GM12891 (cell line): ENCODE measurements at regions not wholly inside any gene's neighbourhood (a gene's known extent, or its start where the extent isn't known, plus 50 kb on each side); places are given as distances from the start of the nearest gene placed in this dataset.

Source experiments
- DNase-seq: peaks from one replicate; pipeline ENCODE4 v3.0.0; 2011; ENCODE audit warnings: low spot score; ENCODE audit not compliant: insufficient read length
- FAIRE-seq: peaks from 2 replicates; lab custom pipeline; 2011; peaks lifted over from hg19 to GRCh38; lab: Jason Lieb, UNC
- PAX5 ChIP-seq: IDR thresholded peaks from 2 replicates; pipeline ENCODE4 v1.6.1; 2011; ENCODE audit warnings: low read length, moderate library complexity, mild to moderate bottlenecking; ENCODE audit not compliant: insufficient read depth, severe bottlenecking
- POLR2A ChIP-seq: IDR thresholded peaks from 2 replicates; pipeline ENCODE4 v1.6.1; 2011; ENCODE audit warnings: low read depth, low read length, control low read depth
- POLR2AphosphoS5 ChIP-seq: IDR thresholded peaks from 2 replicates; pipeline ENCODE4 v1.6.1; 2011; ENCODE audit warnings: low read depth, low read length, control low read depth
- POU2F2 ChIP-seq: IDR thresholded peaks from 2 replicates; pipeline ENCODE4 v1.6.1; 2011; ENCODE audit warnings: low read depth, mild to moderate bottlenecking, control low read depth, low read length, moderate library complexity
- SPI1 ChIP-seq: IDR thresholded peaks from 2 replicates; pipeline ENCODE4 v1.6.1; 2011; ENCODE audit warnings: low read depth, low read length, control low read depth
- TAF1 ChIP-seq: IDR thresholded peaks from 2 replicates; pipeline ENCODE4 v1.6.1; 2011; ENCODE audit warnings: low read depth, low read length, control low read depth

DNA sequence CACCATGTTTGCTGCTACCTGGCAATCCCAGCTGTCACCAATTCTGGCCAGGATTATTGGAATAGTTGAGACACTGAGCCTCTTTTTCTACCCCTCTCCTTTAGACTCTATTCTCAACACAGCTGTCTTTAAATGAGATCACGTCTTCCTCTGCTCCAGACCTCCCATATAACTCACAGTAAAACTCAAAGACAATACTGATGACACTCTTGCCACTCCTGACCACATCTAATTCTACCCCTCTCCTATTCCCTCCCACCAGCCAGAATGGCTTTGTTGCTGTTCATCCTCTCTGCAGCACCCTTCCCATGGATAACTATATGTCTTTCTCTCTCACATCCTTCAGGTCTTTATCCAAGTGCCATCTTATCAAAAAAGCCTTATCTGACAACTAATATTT lies 188.6 kb upstream of the IL15 start:
- no peak for TF ChIP-seq PAX5
- TF ChIP-seq POLR2A: no peak
- TF ChIP-seq POU2F2: no peak
- no peak for TF ChIP-seq POLR2AphosphoS5
- no peak for TF ChIP-seq SPI1
- no peak for TF ChIP-seq TAF1
- FAIRE-seq (no peak), DNase-seq (no peak)

DNA sequence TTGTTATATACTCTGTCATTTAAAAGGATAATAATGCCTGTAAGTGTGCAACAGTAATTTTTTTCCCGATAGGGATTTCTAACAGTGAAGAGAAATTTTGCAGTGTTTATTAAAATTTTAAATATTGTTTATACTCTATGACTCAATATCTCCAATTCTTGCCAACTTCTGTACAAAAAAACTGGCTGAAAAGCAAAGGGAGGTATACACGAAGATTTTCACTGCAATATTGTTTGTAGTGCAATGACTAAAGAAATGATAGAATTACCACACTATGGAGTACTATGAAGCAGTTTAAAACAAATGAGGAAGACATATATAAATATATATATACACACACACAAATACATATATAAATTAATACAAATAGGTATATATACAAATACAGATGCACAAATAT lies 187.9 kb upstream of the IL15 start:
- FAIRE-seq: no peak
- DNase-seq: no peak
- TF ChIP-seq PAX5 (no peak), TAF1 (no peak), POLR2A (no peak)

DNA sequence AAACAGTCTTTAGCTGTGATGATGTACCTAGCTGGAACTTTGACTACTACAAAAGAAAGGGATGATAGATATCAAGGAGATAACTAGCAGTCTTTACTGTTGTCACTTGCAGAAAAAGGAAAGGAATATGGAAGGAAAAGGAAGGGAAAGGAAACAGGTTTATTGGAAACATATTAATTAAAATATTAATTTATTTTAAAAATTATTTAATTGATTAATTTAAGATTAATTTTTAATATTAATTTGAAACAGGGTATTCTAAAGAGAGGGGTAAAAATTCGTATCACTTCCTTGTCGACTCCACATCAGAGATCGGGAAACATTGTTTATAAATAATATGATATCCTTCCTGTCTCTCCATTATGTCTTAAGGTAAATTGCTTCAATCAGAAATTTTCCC lies 186.5 kb upstream of the IL15 start:
- FAIRE-seq: no peak
- DNase-seq: no peak
- TF ChIP-seq TAF1 (no peak), POLR2AphosphoS5 (no peak), PAX5 (no peak), POLR2A (no peak), SPI1 (no peak), POU2F2 (no peak)

DNA sequence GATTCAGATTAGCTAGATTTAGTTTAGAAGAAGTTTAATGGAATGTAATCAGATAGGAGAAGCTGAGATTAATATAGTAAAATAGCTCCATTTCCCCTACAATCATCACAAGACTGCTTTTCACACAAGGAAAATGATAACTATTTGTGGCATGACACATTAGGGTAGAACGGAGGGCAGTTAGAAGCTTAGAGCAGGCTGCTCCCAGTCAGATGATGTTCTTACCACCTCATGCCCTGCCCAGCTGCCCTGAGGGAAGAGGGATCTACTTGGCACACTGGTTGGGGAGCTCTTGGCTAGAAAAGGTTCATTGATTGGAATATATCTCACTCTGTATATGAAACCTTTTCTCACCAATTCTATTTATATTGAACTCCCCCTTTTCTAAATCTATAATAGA lies 180.7 kb upstream of the IL15 start:
- TF ChIP-seq SPI1: no peak
- no peak for TF ChIP-seq POU2F2
- TF ChIP-seq TAF1: no peak
- no peak for TF ChIP-seq POLR2A
- no peak for TF ChIP-seq PAX5
- no peak for TF ChIP-seq POLR2AphosphoS5
- FAIRE-seq (no peak), DNase-seq (no peak)

DNA sequence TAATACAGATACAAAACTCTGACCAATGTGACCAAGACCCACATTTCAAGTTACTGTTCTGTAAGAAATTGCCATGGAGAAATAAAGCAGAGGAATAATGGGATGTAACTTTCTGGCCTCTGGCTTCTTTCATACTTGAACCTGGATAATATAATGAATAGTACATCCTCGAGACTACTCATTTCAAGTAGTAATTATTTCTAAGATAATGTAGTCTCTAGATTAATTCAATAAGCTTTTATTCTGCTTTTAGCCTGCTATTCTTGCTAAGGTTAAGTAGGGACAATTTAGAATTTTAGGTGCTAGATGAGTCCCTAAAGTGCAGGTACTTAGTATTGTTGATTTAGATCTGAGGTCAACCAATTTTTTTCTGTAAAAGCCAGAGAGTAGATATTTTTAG lies 178.7 kb upstream of the IL15 start:
- TF ChIP-seq POLR2AphosphoS5 (no peak), POLR2A (no peak), TAF1 (no peak), PAX5 (no peak), POU2F2 (no peak), SPI1 (no peak)
- DNase-seq (no peak), FAIRE-seq (no peak)

DNA sequence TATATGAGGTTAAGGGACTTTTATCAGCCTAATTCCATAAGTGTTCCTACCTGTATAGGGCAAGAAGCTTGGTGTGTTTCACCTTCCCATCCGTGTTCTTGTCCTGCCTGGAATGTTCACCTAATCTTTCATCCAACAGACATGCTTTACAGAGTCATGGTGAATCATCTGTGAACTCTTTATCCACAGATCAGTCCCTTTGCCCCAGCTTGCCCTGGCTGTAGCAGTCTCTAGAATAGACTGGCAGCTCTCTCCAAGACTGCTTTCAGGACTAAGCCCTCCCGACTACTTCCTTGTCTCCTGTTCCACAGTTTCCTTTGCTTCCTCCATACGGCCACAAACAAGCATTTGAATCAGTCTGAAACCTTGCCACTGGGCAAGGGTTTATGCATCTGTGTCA lies 177.9 kb upstream of the IL15 start:
- TF ChIP-seq PAX5 (no peak), POU2F2 (no peak), TAF1 (no peak), POLR2AphosphoS5 (no peak), SPI1 (no peak), POLR2A (no peak)
- no peak for FAIRE-seq
- DNase-seq: no peak

DNA sequence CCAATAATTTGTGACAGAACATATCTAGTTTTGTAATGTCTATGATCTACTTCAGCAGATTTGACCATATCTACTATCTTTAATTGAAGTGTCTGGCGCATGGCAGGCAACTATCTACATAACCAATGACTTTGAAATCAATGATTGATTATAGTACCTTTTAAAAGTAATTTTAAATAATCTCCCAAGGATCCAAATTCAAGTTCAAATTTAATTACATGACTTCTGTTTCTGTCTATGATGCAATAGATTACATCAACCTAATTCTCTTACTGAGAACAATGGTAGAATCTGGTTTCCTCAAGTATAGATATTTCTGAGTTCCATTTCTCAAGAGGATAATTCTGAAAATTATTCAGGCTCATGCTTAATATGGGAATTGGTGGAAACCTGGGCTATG lies 177.4 kb upstream of the IL15 start:
- FAIRE-seq (no peak), DNase-seq (no peak)
- TF ChIP-seq PAX5: no peak
- TF ChIP-seq POLR2AphosphoS5: no peak
- TF ChIP-seq SPI1: no peak
- no peak for TF ChIP-seq POLR2A
- no peak for TF ChIP-seq TAF1
- TF ChIP-seq POU2F2: no peak

DNA sequence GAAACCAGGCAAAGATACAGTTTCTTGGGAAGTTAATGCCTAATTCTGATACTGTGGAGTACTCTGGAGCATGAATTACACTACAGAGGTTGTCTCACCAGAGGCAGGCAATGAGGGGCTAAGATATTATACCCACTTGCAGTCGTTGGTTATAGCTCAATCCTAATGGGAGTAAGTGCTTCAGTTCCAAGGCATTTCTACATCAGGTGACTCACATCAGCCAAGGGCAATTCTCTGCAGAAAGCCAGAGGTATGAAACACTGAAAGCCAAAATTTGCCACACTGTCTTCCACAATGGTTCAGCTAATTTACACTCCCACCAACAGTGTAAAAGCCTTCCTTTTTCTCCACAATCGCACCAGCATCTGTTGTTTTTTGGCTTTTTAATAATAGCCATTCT lies 174.0 kb upstream of the IL15 start:
- DNase-seq (no peak), FAIRE-seq (no peak)
- TF ChIP-seq SPI1: no peak
- TF ChIP-seq POLR2AphosphoS5: no peak
- TF ChIP-seq TAF1: no peak
- no peak for TF ChIP-seq POLR2A
- TF ChIP-seq POU2F2: no peak
- no peak for TF ChIP-seq PAX5

DNA sequence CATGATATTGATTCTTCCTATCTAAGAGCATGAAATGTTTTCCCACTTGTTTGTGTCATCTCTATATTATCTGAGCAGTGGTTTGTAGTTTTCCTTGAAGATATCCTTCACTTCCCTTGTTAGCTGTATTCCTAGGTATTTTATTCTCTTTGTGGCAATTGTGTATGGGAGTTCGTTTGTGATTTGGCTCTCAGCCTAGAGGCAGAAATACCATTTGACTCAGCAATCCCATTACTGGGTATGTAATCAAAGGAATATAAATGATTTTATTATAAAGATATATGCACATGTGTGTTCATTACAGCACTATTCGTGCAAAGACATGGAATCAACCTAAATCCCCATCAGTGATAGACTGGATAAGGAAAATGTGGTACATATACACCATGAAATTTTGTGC lies 172.7 kb upstream of the IL15 start:
- TF ChIP-seq POLR2A: no peak
- no peak for TF ChIP-seq PAX5
- TF ChIP-seq TAF1: no peak
- no peak for TF ChIP-seq POLR2AphosphoS5
- no peak for TF ChIP-seq POU2F2
- no peak for TF ChIP-seq SPI1
- DNase-seq: no peak
- FAIRE-seq: no peak

DNA sequence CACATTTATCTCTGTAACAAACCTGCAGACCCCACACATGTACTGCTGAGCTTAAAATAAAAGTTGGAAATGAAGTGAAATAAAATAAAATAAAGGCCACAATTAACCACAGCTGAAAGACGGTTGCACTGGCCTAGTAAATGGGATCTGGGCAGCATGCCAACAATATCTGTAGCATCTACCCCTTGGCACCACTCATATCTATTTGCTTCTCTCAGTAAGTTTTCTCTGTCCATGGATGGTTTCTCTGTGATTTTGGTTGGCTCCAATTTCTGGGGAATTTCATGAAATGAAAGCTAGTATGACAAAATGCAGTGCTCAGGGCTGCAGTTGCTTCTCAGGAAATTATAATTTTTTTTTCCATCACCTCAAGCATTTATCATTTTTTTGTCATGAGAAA lies 172.0 kb upstream of the IL15 start:
- DNase-seq (no peak), FAIRE-seq (no peak)
- TF ChIP-seq POLR2AphosphoS5: no peak
- TF ChIP-seq POLR2A: no peak
